IMR-90 (cell line): ENCODE measurements at regions not wholly inside any gene's neighbourhood (a gene's known extent, or its start where the extent isn't known, plus 50 kb on each side); places are given as distances from the start of the nearest gene placed in this dataset.

Source experiments
- ATAC-seq: fragments of 200-7000 bp; cut with Tn5 transposase; 2 replicates; pipeline ENCODE4 v1.9.1; 2020; ENCODE audit warnings: low read depth, mild to moderate bottlenecking, moderate library complexity
- BruUV-seq: library from RNA; stranded (reverse); fragments of 400-500 nt; replicated peaks from 2 replicates; lab custom pipeline; 2021; lab: Mats Ljungman, UMichigan
- CTCF ChIA-PET: fragments of 300-600 bp; formaldehyde crosslinking; extraction: SDS; loops from one replicate; lab custom pipeline; 2021; ENCODE audit warnings: antibody characterized with exemption; lab: Yijun Ruan, JAX
- POLR2A ChIA-PET: fragments of 300-600 bp; sonication (Branson Sonifier 250); formaldehyde crosslinking; loops from one replicate; lab custom pipeline; 2022; ENCODE audit warnings: antibody characterized with exemption; ENCODE audit not compliant: unreplicated experiment; lab: Charles Lee
- DNase-seq: peaks from one replicate; pipeline ENCODE4 v3.0.0; 2013
- H2AFZ ChIP-seq: replicated peaks from 2 replicates; pipeline ENCODE3; 2013; ENCODE audit warnings: low read length, mild to moderate bottlenecking; ENCODE audit not compliant: poor library complexity
- H2AK5ac ChIP-seq: 2 replicates; pipeline ENCODE4 v1.6.1; 2013; ENCODE audit warnings: low read depth, low read length, inconsistent platforms
- H2AK9ac ChIP-seq: replicated peaks from 2 replicates; pipeline ENCODE3; 2013; ENCODE audit warnings: mild to moderate bottlenecking, low read depth, low read length, moderate library complexity; ENCODE audit not compliant: poor library complexity
- H2BK120ac ChIP-seq: 2 replicates; pipeline ENCODE4 v1.6.1; 2013; ENCODE audit warnings: low read depth, low read length, inconsistent platforms
- H2BK15ac ChIP-seq: 3 replicates; pipeline ENCODE4 v1.6.1; 2013; ENCODE audit warnings: low read depth, low read length, inconsistent platforms
- H2BK20ac ChIP-seq: 2 replicates; pipeline ENCODE4 v1.6.1; 2013; ENCODE audit warnings: low read depth, mild to moderate bottlenecking, inconsistent platforms, low read length, moderate library complexity
- H2BK5ac ChIP-seq: 2 replicates; pipeline ENCODE4 v1.6.1; 2013; ENCODE audit warnings: mild to moderate bottlenecking, low read depth, low read length, inconsistent platforms; ENCODE audit not compliant: poor library complexity, severe bottlenecking
- H3K14ac ChIP-seq: replicated peaks from 2 replicates; pipeline ENCODE4 v1.6.1; 2013; ENCODE audit warnings: low read depth, low read length, inconsistent platforms
- H3K18ac ChIP-seq: 2 replicates; pipeline ENCODE4 v1.6.1; 2013; ENCODE audit warnings: low read depth, low read length, control low read depth
- H3K23ac ChIP-seq: 2 replicates; pipeline ENCODE4 v1.6.1; 2013; ENCODE audit warnings: low read depth, low read length, inconsistent platforms
- H3K27ac ChIP-seq: 2 replicates; pipeline ENCODE4 v1.5.1; 2013; ENCODE audit warnings: mild to moderate bottlenecking, control low read depth, low read length; ENCODE audit not compliant: insufficient read depth
- H3K27me3 ChIP-seq: 2 replicates; pipeline ENCODE4 v1.6.1; 2013; ENCODE audit warnings: low read length; ENCODE audit not compliant: control insufficient read depth, insufficient read depth
- H3K36me3 ChIP-seq: 2 replicates; pipeline ENCODE4 v1.6.1; 2013; ENCODE audit warnings: low read length, mixed read lengths; ENCODE audit not compliant: control insufficient read depth, insufficient read depth
- H3K4ac ChIP-seq: 2 replicates; pipeline ENCODE4 v1.6.1; 2013; ENCODE audit warnings: low read depth, low read length, inconsistent platforms
- H3K4me1 ChIP-seq: 2 replicates; pipeline ENCODE4 v1.6.1; 2013; ENCODE audit warnings: low read length, mixed read lengths; ENCODE audit not compliant: control insufficient read depth, insufficient read depth
- H3K4me2 ChIP-seq: 2 replicates; pipeline ENCODE4 v1.6.1; 2013; ENCODE audit warnings: low read depth, mild to moderate bottlenecking, control low read depth, low read length, moderate library complexity
- H3K4me3 ChIP-seq: 2 replicates; pipeline ENCODE4 v1.5.1; 2013; ENCODE audit warnings: low read depth, mild to moderate bottlenecking, control low read depth, low read length, moderate library complexity; ENCODE audit not compliant: insufficient read depth
- H3K56ac ChIP-seq: 2 replicates; pipeline ENCODE4 v1.6.1; 2013; ENCODE audit warnings: low read length, inconsistent platforms; ENCODE audit not compliant: insufficient read depth; ENCODE audit errors: extremely low read depth
- H3K79me1 ChIP-seq, 2 experiments: 2 replicates each; pipeline ENCODE4 v1.6.1; 2013; ENCODE audit warnings: low read length in 2 of 2, inconsistent platforms in 1 of 2, low read depth in 1 of 2
- H3K9ac ChIP-seq: 2 replicates; pipeline ENCODE4 v1.6.1; 2013; ENCODE audit warnings: low read depth, low read length, control low read depth
- H3K9me1 ChIP-seq: 2 replicates; pipeline ENCODE4 v1.6.1; 2013; ENCODE audit warnings: low read length, inconsistent platforms; ENCODE audit not compliant: insufficient read depth
- H3K9me3 ChIP-seq: 2 replicates; pipeline ENCODE4 v1.6.1; 2013; ENCODE audit warnings: low read length; ENCODE audit not compliant: control insufficient read depth, insufficient read depth
- H4K20me1 ChIP-seq: 2 replicates; pipeline ENCODE4 v1.6.1; 2013; ENCODE audit warnings: low read length, inconsistent platforms; ENCODE audit not compliant: insufficient read depth
- H4K5ac ChIP-seq: 2 replicates; pipeline ENCODE4 v1.6.1; 2013; ENCODE audit warnings: mild to moderate bottlenecking, low read depth, low read length, control low read depth
- H4K8ac ChIP-seq, 2 experiments: 2 replicates each; pipeline ENCODE4 v1.6.1; 2013; ENCODE audit warnings: low read depth in 2 of 2, low read length in 2 of 2, control low read depth in 1 of 2, inconsistent platforms in 1 of 2
- H4K91ac ChIP-seq: 2 replicates; pipeline ENCODE4 v1.6.1; 2013; ENCODE audit warnings: low read depth, low read length, inconsistent platforms; ENCODE audit not compliant: insufficient read depth
- BHLHE40 ChIP-seq: fragments of 150-350 bp; IDR thresholded peaks from 2 replicates; pipeline ENCODE4 v1.6.1; 2016; ENCODE audit warnings: mild to moderate bottlenecking, low read depth, low read length
- CHD1 ChIP-seq: IDR thresholded peaks from 2 replicates; pipeline ENCODE4 v1.6.1; 2012; ENCODE audit warnings: low read depth, low read length, improper control_type of control experiment
- MAFK ChIP-seq: IDR thresholded peaks from 2 replicates; pipeline ENCODE4 v1.6.1; 2012; ENCODE audit warnings: low read depth, low read length, improper control_type of control experiment
- MAZ ChIP-seq: IDR thresholded peaks from 2 replicates; pipeline ENCODE4 v1.6.1; 2012; ENCODE audit warnings: low read depth, mild to moderate bottlenecking, low read length, improper control_type of control experiment, moderate library complexity, borderline replicate concordance
- RAD21 ChIP-seq: IDR thresholded peaks from 2 replicates; pipeline ENCODE4 v1.6.1; 2012; ENCODE audit warnings: low read length, improper control_type of control experiment
- RFX5 ChIP-seq: IDR thresholded peaks from 2 replicates; pipeline ENCODE4 v1.8.0; 2012; ENCODE audit warnings: low read depth, mild to moderate bottlenecking, low read length, moderate library complexity
- WGBS, 2 experiments: methylation state at CpG; one replicate each; pipeline versions ENCODE4 v1.1.5 to v1.1.7; 2013; ENCODE audit warnings: missing lambda C conversion rate in 2 of 2; ENCODE audit not compliant: insufficient read length in 1 of 2; ENCODE audit errors: extremely low coverage in 2 of 2; 5-methylcytosine and 5-hydroxymethylcytosine counted together
- dilution Hi-C: fragments of 300-500 bp; cut with HindIII; formaldehyde crosslinking; loops from one replicate; pipeline ENCODE4 v1.14.3; 2018; ENCODE audit warnings: low sequenced_read_pairs; ENCODE audit not compliant: unreplicated experiment
- in situ Hi-C: fragments of 300-500 bp; cut with MboI; formaldehyde crosslinking; loops from 3 replicates; pipeline ENCODE4 v1.14.3; 2019; ENCODE audit warnings: low sequenced_read_pairs, inconsistent platforms, mixed read lengths
- intact Hi-C: fragments of 100-400 bp; cut with micrococcal nuclease; formaldehyde crosslinking; loops from 2 replicates; pipeline ENCODE4 v1.10.0; 2022
- TF ChIP-seq, protein P1 (sequence below): fragments of 150-350 bp; IDR thresholded peaks from 2 replicates; pipeline ENCODE4 v1.6.1; 2017; ENCODE audit warnings: mild to moderate bottlenecking, antibody characterized with exemption, low read length, low read depth

DNA sequence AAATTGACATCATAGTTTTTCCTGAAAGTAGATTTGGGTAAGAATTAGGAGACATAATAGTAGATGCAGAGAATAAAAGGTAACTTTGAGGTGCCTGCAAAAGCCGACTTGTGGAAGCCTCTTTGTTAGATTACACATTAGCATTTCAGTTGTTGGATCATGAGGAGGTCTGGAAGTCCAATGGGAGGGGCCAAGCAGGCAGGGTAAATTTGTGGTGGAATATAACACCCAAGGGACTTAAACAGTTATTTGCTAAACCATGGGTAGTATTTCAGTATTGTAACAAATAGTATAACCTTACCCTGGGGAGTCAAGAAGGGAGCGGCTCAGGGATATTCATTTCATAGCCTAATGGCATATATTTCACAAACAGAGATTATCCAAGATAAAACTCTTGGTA, 810.7 kb upstream of the AMOT start:
- no peaks in the 10 kb centered on the region for H3K4me1 ChIP-seq
- H3K36me3 ChIP-seq: no peaks in the 10 kb centered on the region
- H3K9ac ChIP-seq: no peak overlapping the region
- H3K4me2 ChIP-seq: no peak overlapping the region
- ChIA-PET POLR2A (no interaction called here), CTCF (no interaction called here)
- DNase-seq (no peak), ATAC-seq (no peak)
- H4K91ac ChIP-seq: no peak overlapping the region
- no peak overlapping the region for H3K23ac ChIP-seq
- H3K14ac ChIP-seq: no peak overlapping the region
- no peak overlapping the region for H4K8ac ChIP-seq
- H3K9me1 ChIP-seq: no peaks in the 10 kb centered on the region
- no peaks in the 10 kb centered on the region for H3K9me3 ChIP-seq
- H2BK5ac ChIP-seq: no peak overlapping the region
- H3K4ac ChIP-seq: no peak overlapping the region
- no TSS peak for BruUV-seq
- no peak overlapping the region for H2AK5ac ChIP-seq
- no peak overlapping the region for H2BK120ac ChIP-seq
- TF ChIP-seq BHLHE40: no peak
- TF ChIP-seq, protein P1, sequence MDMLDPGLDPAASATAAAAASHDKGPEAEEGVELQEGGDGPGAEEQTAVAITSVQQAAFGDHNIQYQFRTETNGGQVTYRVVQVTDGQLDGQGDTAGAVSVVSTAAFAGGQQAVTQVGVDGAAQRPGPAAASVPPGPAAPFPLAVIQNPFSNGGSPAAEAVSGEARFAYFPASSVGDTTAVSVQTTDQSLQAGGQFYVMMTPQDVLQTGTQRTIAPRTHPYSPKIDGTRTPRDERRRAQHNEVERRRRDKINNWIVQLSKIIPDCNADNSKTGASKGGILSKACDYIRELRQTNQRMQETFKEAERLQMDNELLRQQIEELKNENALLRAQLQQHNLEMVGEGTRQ: no peak
- TF ChIP-seq RFX5: no peak
- no peak for TF ChIP-seq RAD21
- no peak for TF ChIP-seq CHD1
- TF ChIP-seq MAFK: no peak
- TF ChIP-seq MAZ: no peak
- intact Hi-C loops (no loop called here), in situ Hi-C loops (no loop called here), dilution Hi-C loops (no loop called here)
- no peaks in the 10 kb centered on the region for H3K79me1 ChIP-seq
- H4K5ac ChIP-seq: no peak overlapping the region
- H2BK20ac ChIP-seq: no peak overlapping the region
- H2AFZ ChIP-seq: no peak overlapping the region
- no peak overlapping the region for H3K56ac ChIP-seq
- no peak overlapping the region for H3K18ac ChIP-seq
- no peaks in the 10 kb centered on the region for H4K20me1 ChIP-seq
- no peak overlapping the region for H2AK9ac ChIP-seq
- H2BK15ac ChIP-seq: no peak overlapping the region
- no peaks in the 10 kb centered on the region for H3K27me3 ChIP-seq
- WGBS, 2 experiments: no CpG with 5 or more reads among the region's 2 CpGs
- no peak overlapping the region for H3K4me3 ChIP-seq
- no peak overlapping the region for H3K27ac ChIP-seq
